ENCODE measurements at regions not wholly inside any gene's neighbourhood (a gene's known extent, or its start where the extent isn't known, plus 50 kb on each side); places are given as distances from the start of the nearest gene placed in this dataset.

DNA sequence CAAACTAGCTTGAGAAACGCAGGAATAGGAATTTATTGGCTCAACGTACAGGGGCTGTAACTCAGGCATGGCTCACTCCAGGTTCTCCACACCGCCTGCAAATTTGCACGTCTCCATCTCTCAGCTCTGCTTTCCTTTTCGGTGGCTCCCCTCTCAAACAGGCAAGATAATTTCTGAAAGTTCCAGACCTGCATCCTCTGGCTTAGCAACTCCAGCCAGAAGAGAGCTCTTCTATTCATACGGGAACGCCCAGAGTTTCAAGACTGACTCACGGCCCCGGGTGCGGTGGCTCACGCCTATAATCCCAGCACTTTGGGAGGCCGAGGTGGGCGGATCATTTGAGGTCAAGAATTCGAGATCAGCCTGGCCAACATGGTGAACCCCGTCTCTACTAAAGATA, 139.7 kb upstream of the BNIP2 start:
- H2BK120ac ChIP-seq (ENCODE audit: low read depth, low read length), result no peak overlapping the region
- no peak overlapping the region for H3K27ac ChIP-seq (replicated peaks; ENCODE audit: low read length)
- H2AFZ ChIP-seq (ENCODE audit: low read length), result no peak overlapping the region
- H3K4me1 ChIP-seq (ENCODE audit: control insufficient read depth in 2 of 2, insufficient read depth in 1 of 2, low read depth in 1 of 2, low read length in 2 of 2), result no peaks in the 10 kb centered on the region
- no peak for DNase-seq (ENCODE audit: low spot score)
- H3K14ac ChIP-seq (ENCODE audit: low read length), result no peak overlapping the region
- no peaks in the 10 kb centered on the region for H3K79me1 ChIP-seq (ENCODE audit: low read depth, low read length)
- no peak overlapping the region for H3K18ac ChIP-seq (ENCODE audit: low read length)
- no peak overlapping the region for H4K8ac ChIP-seq (ENCODE audit: low read depth, low read length)
- H2BK5ac ChIP-seq (ENCODE audit: low read length), result no peak overlapping the region
- WGBS, 2 donors (ENCODE audit: extremely low coverage in 2 of 2, insufficient read length in 2 of 2, insufficient replicate concordance in 1 of 2), result no CpG with 5 or more reads among the region's 15 CpGs
- no peak overlapping the region for H3K4ac ChIP-seq (ENCODE audit: low read length)
- H3K4me3 ChIP-seq (ENCODE audit: low read length in 2 of 2), result no peak overlapping the region
- no peak overlapping the region for H2BK12ac ChIP-seq (ENCODE audit: low read length)
- no peak overlapping the region for H4K91ac ChIP-seq (ENCODE audit: low read depth, low read length, poor library complexity)
- H2BK15ac ChIP-seq (ENCODE audit: low read length), result no peak overlapping the region
- no peak overlapping the region for H3K9ac ChIP-seq (ENCODE audit: low read depth, low read length, poor library complexity)
- no peak overlapping the region for H3K23ac ChIP-seq (ENCODE audit: low read depth, low read length, poor library complexity)
- no peaks in the 10 kb centered on the region for H3K9me3 ChIP-seq (replicated peaks in 1 of 2; ENCODE audit: control insufficient read depth in 2 of 2, insufficient read depth in 1 of 2, low read depth in 1 of 2, low read length in 2 of 2)
- H3K36me3 ChIP-seq (replicated peaks in 1 of 2; ENCODE audit: control insufficient read depth in 2 of 2, insufficient read depth in 2 of 2, low read length in 2 of 2), result no peaks in the 10 kb centered on the region
- peaks cover 0 to 5% (median 0%) of the 10 kb centered on the region in 3 experiments for H3K27me3 ChIP-seq (ENCODE audit: control insufficient read depth in 3 of 3, insufficient read depth in 3 of 3, low read depth in 1 of 3, low read length in 3 of 3)
- no peak overlapping the region for H2AK5ac ChIP-seq (ENCODE audit: low read depth, low read length)
- H3K4me2 ChIP-seq (ENCODE audit: insufficient read depth, low read length, poor library complexity, severe bottlenecking), result no peak overlapping the region

DNA sequence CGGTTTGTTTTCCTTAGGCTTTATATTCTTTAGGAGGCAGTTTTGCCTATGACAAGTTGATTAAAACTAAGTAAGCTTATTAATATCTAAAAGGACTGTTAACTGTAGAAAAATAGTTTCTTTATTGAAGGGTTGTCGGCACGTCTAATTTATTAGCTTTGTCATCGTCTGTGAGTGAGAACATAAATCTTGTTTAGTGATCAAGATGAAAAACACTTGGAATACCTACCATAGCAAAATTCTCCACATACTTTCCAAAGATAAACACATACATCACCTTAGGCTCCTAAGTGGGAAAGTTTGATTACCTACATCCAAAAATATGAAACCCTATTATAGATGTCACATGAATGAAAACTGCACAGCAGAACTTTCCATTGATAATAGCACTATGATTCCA, 139.1 kb upstream of the BNIP2 start:
- H3K9me3 ChIP-seq (replicated peaks in 1 of 2; ENCODE audit: control insufficient read depth in 2 of 2, insufficient read depth in 1 of 2, low read depth in 1 of 2, low read length in 2 of 2), result no peaks in the 10 kb centered on the region
- no peak overlapping the region for H2AFZ ChIP-seq (ENCODE audit: low read length)
- no CpG with 5 or more reads among the region's 4 CpGs for WGBS, 2 donors (ENCODE audit: extremely low coverage in 2 of 2, insufficient read length in 2 of 2, insufficient replicate concordance in 1 of 2)
- DNase-seq (ENCODE audit: low spot score), result no peak
- no peak overlapping the region for H2BK120ac ChIP-seq (ENCODE audit: low read depth, low read length)
- no peaks in the 10 kb centered on the region for H3K79me1 ChIP-seq (ENCODE audit: low read depth, low read length)
- no peak overlapping the region for H3K9ac ChIP-seq (ENCODE audit: low read depth, low read length, poor library complexity)
- H3K4me2 ChIP-seq (ENCODE audit: insufficient read depth, low read length, poor library complexity, severe bottlenecking), result no peak overlapping the region
- H2AK5ac ChIP-seq (ENCODE audit: low read depth, low read length), result no peak overlapping the region
- no peaks in the 10 kb centered on the region for H3K36me3 ChIP-seq (replicated peaks in 1 of 2; ENCODE audit: control insufficient read depth in 2 of 2, insufficient read depth in 2 of 2, low read length in 2 of 2)
- no peak overlapping the region for H2BK15ac ChIP-seq (ENCODE audit: low read length)
- H3K27me3 ChIP-seq (ENCODE audit: control insufficient read depth in 3 of 3, insufficient read depth in 3 of 3, low read depth in 1 of 3, low read length in 3 of 3), result peaks cover 0 to 5% (median 0%) of the 10 kb centered on the region in 3 experiments
- no peak overlapping the region for H3K23ac ChIP-seq (ENCODE audit: low read depth, low read length, poor library complexity)
- H4K91ac ChIP-seq (ENCODE audit: low read depth, low read length, poor library complexity), result no peak overlapping the region
- no peak overlapping the region for H3K4ac ChIP-seq (ENCODE audit: low read length)
- H2BK12ac ChIP-seq (ENCODE audit: low read length), result no peak overlapping the region
- H4K8ac ChIP-seq (ENCODE audit: low read depth, low read length), result no peak overlapping the region
- H3K14ac ChIP-seq (ENCODE audit: low read length), result no peak overlapping the region
- no peak overlapping the region for H2BK5ac ChIP-seq (ENCODE audit: low read length)
- H3K4me3 ChIP-seq (ENCODE audit: low read length in 2 of 2), result no peak overlapping the region
- H3K27ac ChIP-seq (replicated peaks; ENCODE audit: low read length), result no peak overlapping the region
- no peaks in the 10 kb centered on the region for H3K4me1 ChIP-seq (ENCODE audit: control insufficient read depth in 2 of 2, insufficient read depth in 1 of 2, low read depth in 1 of 2, low read length in 2 of 2)
- no peak overlapping the region for H3K18ac ChIP-seq (ENCODE audit: low read length)

GRCh38 chr15:59825901-59826300, 136.8 kb upstream of the BNIP2 start:
- Histone ChIP-seq H2AFZ (ENCODE audit: low read length) (no peak overlapping the region), H3K4me1 (ENCODE audit: control insufficient read depth in 2 of 2, insufficient read depth in 1 of 2, low read depth in 1 of 2, low read length in 2 of 2) (no peaks in the 10 kb centered on the region), H3K23ac (ENCODE audit: low read depth, low read length, poor library complexity) (no peak overlapping the region), H2AK5ac (ENCODE audit: low read depth, low read length) (no peak overlapping the region), H3K27ac (replicated peaks; ENCODE audit: low read length) (no peak overlapping the region), H3K4me3 (ENCODE audit: low read length in 2 of 2) (no peak overlapping the region), H2BK120ac (ENCODE audit: low read depth, low read length) (no peak overlapping the region), H2BK15ac (ENCODE audit: low read length) (no peak overlapping the region), H2BK5ac (ENCODE audit: low read length) (no peak overlapping the region), H3K4ac (ENCODE audit: low read length) (no peak overlapping the region), H3K36me3 (replicated peaks in 1 of 2; ENCODE audit: control insufficient read depth in 2 of 2, insufficient read depth in 2 of 2, low read length in 2 of 2) (no peaks in the 10 kb centered on the region), H2BK12ac (ENCODE audit: low read length) (no peak overlapping the region), H3K4me2 (ENCODE audit: insufficient read depth, low read length, poor library complexity, severe bottlenecking) (no peak overlapping the region), H3K18ac (ENCODE audit: low read length) (no peak overlapping the region), H4K8ac (ENCODE audit: low read depth, low read length) (no peak overlapping the region), H3K14ac (ENCODE audit: low read length) (no peak overlapping the region), H3K79me1 (ENCODE audit: low read depth, low read length) (no peaks in the 10 kb centered on the region), H3K9ac (ENCODE audit: low read depth, low read length, poor library complexity) (no peak overlapping the region), H4K91ac (ENCODE audit: low read depth, low read length, poor library complexity) (no peak overlapping the region), H3K27me3 (ENCODE audit: control insufficient read depth in 3 of 3, insufficient read depth in 3 of 3, low read depth in 1 of 3, low read length in 3 of 3) (peaks cover 0 to 5% (median 0%) of the 10 kb centered on the region in 3 experiments), H3K9me3 (replicated peaks in 1 of 2; ENCODE audit: control insufficient read depth in 2 of 2, insufficient read depth in 1 of 2, low read depth in 1 of 2, low read length in 2 of 2) (peaks cover 0 to 2% of the 10 kb centered on the region in 2 donors)
- DNase-seq (ENCODE audit: low spot score), result no peak
- no CpG with 5 or more reads among the region's 7 CpGs for WGBS, 2 donors (ENCODE audit: extremely low coverage in 2 of 2, insufficient read length in 2 of 2, insufficient replicate concordance in 1 of 2)

DNA sequence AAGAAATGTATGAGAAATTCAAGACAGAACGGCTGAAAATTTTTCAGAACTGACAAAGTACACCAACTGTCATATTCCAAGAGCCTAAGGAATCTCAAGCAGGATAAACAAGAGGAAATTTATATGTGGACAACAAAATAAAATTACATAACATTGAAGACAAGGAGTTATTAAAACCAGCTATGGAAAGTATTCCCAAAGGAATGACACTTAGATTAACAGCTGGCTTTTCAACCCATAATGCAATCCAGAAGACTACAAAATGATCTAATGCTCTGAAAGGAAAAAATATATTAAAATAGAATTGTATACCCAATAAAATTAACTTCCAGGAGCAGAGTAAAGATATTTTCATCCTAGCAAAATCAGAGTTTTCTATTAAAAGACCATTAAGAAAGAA, 132.2 kb upstream of the BNIP2 start:
- Histone ChIP-seq H3K79me1 (ENCODE audit: low read depth, low read length) (no peaks in the 10 kb centered on the region), H3K4me3 (ENCODE audit: low read length in 2 of 2) (no peak overlapping the region), H3K18ac (ENCODE audit: low read length) (no peak overlapping the region), H3K4me2 (ENCODE audit: insufficient read depth, low read length, poor library complexity, severe bottlenecking) (no peak overlapping the region), H3K4me1 (ENCODE audit: control insufficient read depth in 2 of 2, insufficient read depth in 1 of 2, low read depth in 1 of 2, low read length in 2 of 2) (no peaks in the 10 kb centered on the region), H3K27me3 (ENCODE audit: control insufficient read depth in 3 of 3, insufficient read depth in 3 of 3, low read depth in 1 of 3, low read length in 3 of 3) (peaks cover 0 to 13% (median 0%) of the 10 kb centered on the region in 3 experiments), H3K4ac (ENCODE audit: low read length) (no peak overlapping the region), H2BK15ac (ENCODE audit: low read length) (no peak overlapping the region), H2BK120ac (ENCODE audit: low read depth, low read length) (no peak overlapping the region), H3K14ac (ENCODE audit: low read length) (no peak overlapping the region), H4K8ac (ENCODE audit: low read depth, low read length) (no peak overlapping the region), H2BK5ac (ENCODE audit: low read length) (no peak overlapping the region), H3K9ac (ENCODE audit: low read depth, low read length, poor library complexity) (no peak overlapping the region), H3K23ac (ENCODE audit: low read depth, low read length, poor library complexity) (no peak overlapping the region), H2BK12ac (ENCODE audit: low read length) (no peak overlapping the region), H3K36me3 (replicated peaks in 1 of 2; ENCODE audit: control insufficient read depth in 2 of 2, insufficient read depth in 2 of 2, low read length in 2 of 2) (no peaks in the 10 kb centered on the region), H2AK5ac (ENCODE audit: low read depth, low read length) (no peak overlapping the region), H2AFZ (ENCODE audit: low read length) (no peak overlapping the region), H3K9me3 (replicated peaks in 1 of 2; ENCODE audit: control insufficient read depth in 2 of 2, insufficient read depth in 1 of 2, low read depth in 1 of 2, low read length in 2 of 2) (peaks cover 0 to 2% of the 10 kb centered on the region in 2 donors), H4K91ac (ENCODE audit: low read depth, low read length, poor library complexity) (no peak overlapping the region), H3K27ac (replicated peaks; ENCODE audit: low read length) (no peak overlapping the region)
- WGBS, 2 donors (ENCODE audit: extremely low coverage in 2 of 2, insufficient read length in 2 of 2, insufficient replicate concordance in 1 of 2), result no CpG with 5 or more reads among the region's 1 CpG
- DNase-seq (ENCODE audit: low spot score), result no peak

Measured in neuronal stem cell (in vitro differentiated cells).